Sigmoid colon (tissue), 6 donors: ENCODE measurements at regions not wholly inside any gene's neighbourhood (a gene's known extent, or its start where the extent isn't known, plus 50 kb on each side); places are given as distances from the start of the nearest gene placed in this dataset.
"Not testable (repeated sequence)": the region's sequence is repeated elsewhere in the genome, so short reads cannot be mapped to it uniquely, and the experiment has no call there.

Experiments
- DNase-seq: peaks from one replicate; pipeline ENCODE4 v3.0.0-alpha.2; 2019
- H3K27ac ChIP-seq, 4 donors: fragments of 200-600 bp; sonication (generic); one replicate each; pipeline ENCODE4 v1.5.1; 2016 to 2019; ENCODE audit warnings: mild to moderate bottlenecking in 1 of 4
- H3K27me3 ChIP-seq, 3 donors: fragments of 200-600 bp; sonication (generic); one replicate each; pipeline ENCODE4 v1.5.1; 2019; ENCODE audit warnings: mild to moderate bottlenecking in 1 of 3
- H3K36me3 ChIP-seq, 4 donors: fragments of 200-600 bp; sonication (generic); one replicate each; pipeline ENCODE4 v1.5.1; 2016 to 2019
- H3K4me1 ChIP-seq, 4 donors: fragments of 200-600 bp; sonication (generic); one replicate each; pipeline ENCODE4 v1.5.1; 2017 to 2019
- H3K4me3 ChIP-seq, 4 donors: fragments of 200-600 bp; sonication (generic); one replicate each; pipeline ENCODE4 v1.5.1; 2017 to 2019; ENCODE audit warnings: mild to moderate bottlenecking in 2 of 4, moderate library complexity in 1 of 4
- H3K9me3 ChIP-seq, 4 donors: fragments of 200-600 bp in 3 of 4; sonication (generic) in 3 of 4; one replicate each; pipeline versions ENCODE4 v1.5.1 to v1.6.1; 2013 to 2019
- EP300 ChIP-seq, 4 donors: sonication (generic); formaldehyde crosslinking; IDR thresholded peaks; one replicate each; pipeline ENCODE4 v1.6.1; 2017; ENCODE audit warnings: antibody characterized with exemption in 4 of 4
- POLR2A ChIP-seq, 2 donors: fragments of 450-650 bp; IDR thresholded peaks; one replicate each; pipeline ENCODE4 v1.6.1; 2016; ENCODE audit warnings: antibody characterized with exemption in 2 of 2, mild to moderate bottlenecking in 2 of 2, moderate library complexity in 2 of 2
- POLR2AphosphoS5 ChIP-seq, 4 donors: sonication (generic); formaldehyde crosslinking; IDR thresholded peaks; one replicate each; pipeline ENCODE4 v1.6.1; 2017; ENCODE audit warnings: antibody characterized with exemption in 4 of 4
- WGBS, 2 donors: extraction: QIAGEN DNeasy Blood & Tissue Kit; methylation state at CpG; one replicate each; pipeline ENCODE4 v1.1.7; 2013; 5-methylcytosine and 5-hydroxymethylcytosine counted together
- intact Hi-C: fragments of 100-400 bp; cut with DNase I; formaldehyde crosslinking; loops from one replicate; pipeline ENCODE4 v1.15.1; 2023
- TF ChIP-seq, protein P1 (sequence below), 4 experiments: fragments of 450-650 bp in 3 of 4; fragments of 200-600 bp in 1 of 4; IDR thresholded peaks; one replicate each; pipeline ENCODE4 v1.5.1; 2016 to 2019; ENCODE audit warnings: antibody characterized with exemption in 4 of 4, mild to moderate bottlenecking in 3 of 4, moderate library complexity in 2 of 4
- donor health status: healthy with polysubstance abuse.
- donor health status: healthy.

DNA sequence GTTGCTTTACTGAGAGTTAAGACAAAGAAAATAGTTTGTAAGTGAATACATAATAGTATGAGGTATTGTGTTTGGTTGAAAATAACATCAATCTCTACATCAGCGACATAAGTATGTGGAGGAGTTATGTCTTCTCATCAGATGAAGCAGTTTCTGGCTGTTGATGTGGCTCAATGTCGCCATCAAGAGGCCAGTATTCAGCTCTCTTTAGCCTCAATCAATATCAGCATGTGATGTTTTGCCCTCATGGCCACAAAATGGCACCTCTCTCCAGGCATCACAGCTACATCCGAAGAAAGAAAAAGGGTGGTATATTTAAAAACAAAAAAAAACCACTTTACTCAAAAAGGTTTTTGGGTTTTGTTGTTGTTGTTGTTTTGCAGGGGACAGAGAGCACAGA, 302.3 kb upstream of the TMEM132C start:
- intact Hi-C loops: no loop called here
- WGBS, 2 donors: 61 to 82% methylated on average over 3 of the region's 3 CpGs

DNA sequence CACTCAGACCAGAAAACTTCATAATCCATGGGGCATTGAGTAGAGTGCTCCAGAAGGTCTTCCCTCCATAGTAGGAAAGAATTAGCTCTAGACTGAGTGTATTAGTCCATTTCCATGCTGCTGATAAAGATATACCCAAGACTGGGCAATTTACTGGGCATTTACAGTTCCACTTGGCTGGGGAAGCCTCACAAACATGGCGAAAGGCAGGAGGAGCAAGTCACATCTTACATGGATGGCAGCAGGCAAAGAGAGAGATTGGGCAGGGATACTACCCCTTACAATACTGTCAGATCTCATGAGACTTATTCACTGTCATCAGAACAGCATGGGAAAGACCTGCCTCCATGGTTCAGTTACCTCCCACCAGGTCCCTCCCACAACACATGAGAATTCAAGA, 300.6 kb upstream of the TMEM132C start:
- Histone ChIP-seq H3K4me3 (no peak overlapping the region), H3K9me3 (no peaks in the 10 kb centered on the region), H3K27ac (no peak overlapping the region), H3K4me1 (no peaks in the 10 kb centered on the region), H3K36me3 (no peaks in the 10 kb centered on the region), H3K27me3 (no peaks in the 10 kb centered on the region)
- intact Hi-C loops: no loop called here
- no peak for DNase-seq
- 90 to 98% methylated on average over 1 of the region's 1 CpG for WGBS, 2 donors
- no peak for TF ChIP-seq POLR2AphosphoS5 (IDR thresholded peaks at IDR 0.05)
- TF ChIP-seq POLR2A (IDR thresholded peaks at IDR 0.05): no peak
- TF ChIP-seq, protein P1, sequence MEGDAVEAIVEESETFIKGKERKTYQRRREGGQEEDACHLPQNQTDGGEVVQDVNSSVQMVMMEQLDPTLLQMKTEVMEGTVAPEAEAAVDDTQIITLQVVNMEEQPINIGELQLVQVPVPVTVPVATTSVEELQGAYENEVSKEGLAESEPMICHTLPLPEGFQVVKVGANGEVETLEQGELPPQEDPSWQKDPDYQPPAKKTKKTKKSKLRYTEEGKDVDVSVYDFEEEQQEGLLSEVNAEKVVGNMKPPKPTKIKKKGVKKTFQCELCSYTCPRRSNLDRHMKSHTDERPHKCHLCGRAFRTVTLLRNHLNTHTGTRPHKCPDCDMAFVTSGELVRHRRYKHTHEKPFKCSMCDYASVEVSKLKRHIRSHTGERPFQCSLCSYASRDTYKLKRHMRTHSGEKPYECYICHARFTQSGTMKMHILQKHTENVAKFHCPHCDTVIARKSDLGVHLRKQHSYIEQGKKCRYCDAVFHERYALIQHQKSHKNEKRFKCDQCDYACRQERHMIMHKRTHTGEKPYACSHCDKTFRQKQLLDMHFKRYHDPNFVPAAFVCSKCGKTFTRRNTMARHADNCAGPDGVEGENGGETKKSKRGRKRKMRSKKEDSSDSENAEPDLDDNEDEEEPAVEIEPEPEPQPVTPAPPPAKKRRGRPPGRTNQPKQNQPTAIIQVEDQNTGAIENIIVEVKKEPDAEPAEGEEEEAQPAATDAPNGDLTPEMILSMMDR (IDR thresholded peaks at IDR 0.05): no peak
- TF ChIP-seq EP300 (IDR thresholded peaks at IDR 0.05): no peak

More for the DNA sequence above, 302.3 kb upstream of the TMEM132C start:
- H3K27me3 ChIP-seq: no peaks in the 10 kb centered on the region
- no peak overlapping the region for H3K4me3 ChIP-seq
- no peaks in the 10 kb centered on the region for H3K36me3 ChIP-seq
- no peaks in the 10 kb centered on the region for H3K4me1 ChIP-seq
- DNase-seq: no peak
- TF ChIP-seq POLR2A (IDR thresholded peaks at IDR 0.05) (no peak), POLR2AphosphoS5 (IDR thresholded peaks at IDR 0.05) (no peak), EP300 (IDR thresholded peaks at IDR 0.05) (no peak)
- TF ChIP-seq, protein P1 (IDR thresholded peaks at IDR 0.05): no peak
- H3K27ac ChIP-seq: no peak overlapping the region
- no peaks in the 10 kb centered on the region for H3K9me3 ChIP-seq

DNA sequence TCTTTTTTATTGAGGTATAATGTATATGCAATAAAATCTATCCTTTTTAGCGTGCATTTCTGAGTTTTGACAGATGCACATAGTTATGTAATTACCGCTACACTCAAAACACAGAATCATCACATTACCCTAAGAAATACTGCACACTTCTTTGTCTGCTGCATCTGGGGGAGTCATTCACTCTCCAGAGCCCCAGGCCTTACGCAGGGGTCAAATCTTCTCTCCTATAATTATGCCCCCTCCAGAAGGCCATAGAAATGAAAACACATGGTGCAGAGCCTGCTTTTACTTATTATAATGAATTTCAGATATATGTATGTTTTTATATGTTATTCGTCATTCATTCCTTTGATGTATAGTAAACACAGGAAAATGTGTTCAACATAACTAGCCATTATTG, 296.5 kb upstream of the TMEM132C start:
- no peak overlapping the region for H3K4me3 ChIP-seq
- intact Hi-C loops: no loop called here
- no peak for DNase-seq
- no peaks in the 10 kb centered on the region for H3K9me3 ChIP-seq
- no peaks in the 10 kb centered on the region for H3K4me1 ChIP-seq
- no peak overlapping the region for H3K27ac ChIP-seq
- no peaks in the 10 kb centered on the region for H3K36me3 ChIP-seq
- WGBS, 2 donors: 65 to 66% methylated on average over 4 of the region's 4 CpGs
- no peaks in the 10 kb centered on the region for H3K27me3 ChIP-seq
- TF ChIP-seq, protein P1 (IDR thresholded peaks at IDR 0.05): no peak
- TF ChIP-seq EP300 (IDR thresholded peaks at IDR 0.05) (no peak), POLR2A (IDR thresholded peaks at IDR 0.05) (no peak), POLR2AphosphoS5 (IDR thresholded peaks at IDR 0.05) (no peak)

DNA sequence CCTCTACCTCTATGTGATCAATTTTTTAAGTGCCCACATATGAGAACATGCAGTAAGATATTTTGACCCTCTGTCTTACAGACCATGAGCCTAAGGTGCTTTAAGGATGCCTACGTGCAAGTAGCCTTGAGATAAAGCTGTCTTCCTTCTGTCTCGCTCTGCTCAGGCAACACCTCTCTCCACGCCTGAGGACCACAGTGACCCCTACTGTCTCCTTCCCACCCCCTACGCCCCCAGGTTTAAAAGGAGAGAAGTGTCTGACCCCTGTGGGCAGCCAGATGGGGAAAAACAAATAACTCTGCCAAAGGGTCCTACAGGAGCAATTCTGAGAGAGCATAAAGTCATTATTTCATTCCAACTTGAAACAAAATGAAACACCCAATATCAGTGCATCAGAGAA, 286.4 kb upstream of the TMEM132C start:
- 79 to 89% methylated on average over 4 of the region's 4 CpGs for WGBS, 2 donors
- intact Hi-C loops: no loop called here
- Histone ChIP-seq H3K27me3 (no peaks in the 10 kb centered on the region), H3K4me1 (no peaks in the 10 kb centered on the region), H3K9me3 (peaks cover 0 to 2% (median 0%) of the 10 kb centered on the region in 4 donors), H3K27ac (no peak overlapping the region), H3K36me3 (no peaks in the 10 kb centered on the region), H3K4me3 (no peak overlapping the region)
- no peak for TF ChIP-seq EP300 (IDR thresholded peaks at IDR 0.05)
- TF ChIP-seq POLR2AphosphoS5 (IDR thresholded peaks at IDR 0.05): no peak
- TF ChIP-seq POLR2A (IDR thresholded peaks at IDR 0.05): no peak
- TF ChIP-seq, protein P1 (IDR thresholded peaks at IDR 0.05): no peak
- DNase-seq: no peak

DNA sequence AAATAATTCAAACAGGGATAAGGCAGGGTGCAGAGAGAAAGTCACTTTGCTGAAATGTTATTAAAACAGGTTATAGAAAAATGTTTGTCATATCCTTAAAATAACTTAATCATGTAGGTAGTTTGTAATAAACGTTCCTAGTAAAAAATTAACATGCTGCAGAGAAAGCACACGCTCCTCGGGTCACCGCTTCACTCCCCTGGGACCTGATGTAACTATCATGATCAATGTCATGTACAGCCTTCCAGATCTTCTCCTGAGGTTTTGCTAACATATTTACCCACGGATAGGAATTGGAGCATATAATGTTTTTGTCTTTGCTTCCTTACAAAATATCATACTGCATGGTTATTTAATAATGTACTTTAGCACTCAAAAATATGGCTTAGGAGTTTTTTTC, 285.1 kb upstream of the TMEM132C start:
- H3K27ac ChIP-seq: no peak overlapping the region
- H3K4me3 ChIP-seq: no peak overlapping the region
- no peaks in the 10 kb centered on the region for H3K4me1 ChIP-seq
- TF ChIP-seq POLR2A (IDR thresholded peaks at IDR 0.05): no peak
- TF ChIP-seq, protein P1 (IDR thresholded peaks at IDR 0.05): no peak
- TF ChIP-seq EP300 (IDR thresholded peaks at IDR 0.05): no peak
- TF ChIP-seq POLR2AphosphoS5 (IDR thresholded peaks at IDR 0.05): no peak
- no peaks in the 10 kb centered on the region for H3K27me3 ChIP-seq
- WGBS, 2 donors: 33 to 68% methylated on average over 5 of the region's 5 CpGs
- DNase-seq: no peak
- intact Hi-C loops: no loop called here
- H3K9me3 ChIP-seq: no peaks in the 10 kb centered on the region
- H3K36me3 ChIP-seq: no peaks in the 10 kb centered on the region

DNA sequence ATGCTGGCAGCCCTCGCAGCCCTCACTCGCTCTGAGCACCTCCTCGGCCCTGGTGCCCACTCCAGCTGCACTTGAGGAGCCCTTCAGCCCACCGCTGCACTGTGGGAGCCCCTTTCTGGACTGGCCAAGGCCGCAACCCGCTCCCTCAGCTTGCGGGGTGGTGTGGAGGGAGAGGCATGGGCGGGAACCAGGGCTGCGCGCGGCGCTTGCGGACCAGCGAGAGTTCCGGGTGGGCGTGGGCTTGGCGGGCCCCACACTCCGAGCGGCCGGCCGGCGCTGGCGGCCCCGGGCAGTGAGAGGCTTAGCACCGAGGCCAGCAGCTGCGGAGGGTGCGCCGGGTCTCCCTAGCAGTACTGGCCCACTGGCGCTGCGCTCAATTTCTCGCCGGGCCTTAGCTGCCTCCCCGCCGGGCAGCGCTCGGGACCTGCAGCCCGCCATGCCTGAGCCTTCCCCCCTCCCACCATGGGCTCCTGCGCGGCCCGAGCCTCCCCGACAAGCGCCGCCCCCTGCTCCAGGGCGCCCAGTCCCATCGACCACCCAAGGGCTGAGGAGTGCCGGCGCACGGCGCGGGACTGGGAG, 283.7 kb upstream of the TMEM132C start:
- H3K4me3 ChIP-seq, DNase-seq, H3K27me3 ChIP-seq, H3K4me1 ChIP-seq, H3K9me3 ChIP-seq, H3K36me3 ChIP-seq, intact Hi-C loops, H3K27ac ChIP-seq: not testable (repeated sequence)
- 96 to 97% methylated on average over 50 of the region's 50 CpGs for WGBS, 2 donors
